K562 (cell line): ENCODE measurements at regions not wholly inside any gene's neighbourhood (a gene's known extent, or its start where the extent isn't known, plus 50 kb on each side); places are given as distances from the start of the nearest gene placed in this dataset.

Experiments
- ESRRA ChIP-seq: fragments of 450-650 bp; IDR thresholded peaks from 2 replicates; pipeline ENCODE4 v1.6.1; 2014; ENCODE audit warnings: low read depth, mild to moderate bottlenecking, moderate library complexity, borderline replicate concordance
- JUN ChIP-seq, 2 experiments: sonication (generic) in 1 of 2; formaldehyde crosslinking in 1 of 2; IDR thresholded peaks; 2 replicates each; pipeline versions ENCODE4 v1.6.1 to v1.8.0; 2012 to 2022; ENCODE audit warnings: borderline replicate concordance in 2 of 2, mild to moderate bottlenecking in 2 of 2, improper control_type of control experiment in 1 of 2, low read depth in 1 of 2, low read length in 1 of 2, missing genetic modification reagents in 1 of 2
- KLF6 ChIP-seq: fragments of 250-450 bp; sonication (Bioruptor Pico); IDR thresholded peaks from 2 replicates; pipeline ENCODE4 v1.4.0; 2020; ENCODE audit warnings: mild to moderate bottlenecking, moderate library complexity, borderline replicate concordance
- NCOR1 ChIP-seq: fragments of 450-650 bp; IDR thresholded peaks from 2 replicates; pipeline ENCODE4 v1.6.1; 2016; ENCODE audit warnings: mild to moderate bottlenecking, moderate library complexity
- POLR2A ChIP-seq: fragments of 450-650 bp; conservative IDR thresholded peaks from 2 replicates; pipeline ENCODE4 v1.6.1; 2016
- RBFOX2 ChIP-seq: fragments of 200-400 bp; formaldehyde crosslinking; IDR thresholded peaks from 2 replicates; pipeline ENCODE4 v1.6.1; 2017; ENCODE audit warnings: low read depth, mild to moderate bottlenecking, low read length, moderate library complexity
- REST ChIP-seq, 2 experiments: fragments of 450-650 bp; formaldehyde crosslinking in 1 of 2; IDR thresholded peaks; 2 replicates each; pipeline versions ENCODE4 v1.4.0 to v1.6.1; 2014 to 2020; ENCODE audit warnings: mild to moderate bottlenecking in 2 of 2, borderline replicate concordance in 1 of 2, low read depth in 1 of 2
- TCF7 ChIP-seq: sonication (generic); IDR thresholded peaks from 2 replicates; pipeline ENCODE4 v1.6.1; 2016; ENCODE audit warnings: antibody characterized with exemption, borderline replicate concordance
- ZBTB8A ChIP-seq: fragments of 450-650 bp; IDR thresholded peaks from 2 replicates; pipeline ENCODE4 v1.6.1; 2018; ENCODE audit warnings: mild to moderate bottlenecking, moderate library complexity; ENCODE audit not compliant: partially characterized antibody
- ZNF175 ChIP-seq: fragments of 200-800 bp; sonication (Bioruptor generic); IDR thresholded peaks from 2 replicates; pipeline ENCODE4 v1.6.1; 2016; ENCODE audit warnings: low read depth, mild to moderate bottlenecking, missing genetic modification characterization, missing compliant biosample characterization
- TF ChIP-seq, protein P1 (sequence below), 3 experiments: IDR thresholded peaks in 2 of 3; conservative IDR thresholded peaks in 1 of 3; 2 replicates each; pipeline ENCODE4 v1.5.1; 2011 to 2012; ENCODE audit warnings: low read length in 3 of 3, mild to moderate bottlenecking in 3 of 3, control low read depth in 2 of 3, improper control_type of control experiment in 1 of 3, inconsistent platforms in 1 of 3, low read depth in 1 of 3, mixed read lengths in 1 of 3, moderate library complexity in 1 of 3; ENCODE audit not compliant: insufficient read depth in 2 of 3
- TF ChIP-seq, protein P2 (sequence below): sonication (generic); formaldehyde crosslinking; IDR thresholded peaks from 2 replicates; pipeline ENCODE4 v1.8.1; 2023; ENCODE audit warnings: mild to moderate bottlenecking, missing genetic modification reagents, moderate library complexity

DNA sequence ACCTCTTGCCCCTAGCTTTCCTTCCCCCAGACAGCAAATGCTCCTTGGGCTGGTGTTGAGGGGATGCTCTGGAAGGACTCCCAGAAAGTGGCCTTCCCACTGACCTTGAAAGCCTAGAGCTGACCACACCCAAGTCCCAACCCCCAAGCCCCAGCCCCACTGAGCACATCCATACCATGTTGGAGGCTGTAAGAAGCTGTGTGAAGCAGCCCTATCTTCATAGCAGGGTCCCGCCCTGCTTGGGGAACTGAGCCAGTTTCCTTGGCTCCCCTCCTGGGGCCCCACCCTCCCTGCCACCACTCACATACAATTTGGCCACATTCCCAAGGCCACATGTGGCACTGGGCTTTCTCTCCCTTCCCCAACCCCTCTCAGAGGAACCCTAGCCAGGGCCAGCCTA lies 72.3 kb upstream of the CACUL1 start:
- TF ChIP-seq NCOR1 (no peak), KLF6 (CRISPR knock-in tag) (no peak), TCF7 (no peak), POLR2A (no peak), ZNF175 (CRISPR knock-in tag) (no peak), ESRRA (no peak), ZBTB8A (no peak), REST (IDR thresholded peaks at IDR 0.05; ENCODE audit: borderline replicate concordance) (no peak), REST (CRISPR knock-in tag; IDR thresholded peaks at IDR 0.05; ENCODE audit: low read depth) (no peak), JUN (IDR thresholded peaks at IDR 0.05; ENCODE audit: borderline replicate concordance, low read depth, low read length) (no peak), JUN (CRISPR knock-in tag; IDR thresholded peaks at IDR 0.05; ENCODE audit: borderline replicate concordance) (no peak), RBFOX2 (no peak)
- TF ChIP-seq, protein P1, sequence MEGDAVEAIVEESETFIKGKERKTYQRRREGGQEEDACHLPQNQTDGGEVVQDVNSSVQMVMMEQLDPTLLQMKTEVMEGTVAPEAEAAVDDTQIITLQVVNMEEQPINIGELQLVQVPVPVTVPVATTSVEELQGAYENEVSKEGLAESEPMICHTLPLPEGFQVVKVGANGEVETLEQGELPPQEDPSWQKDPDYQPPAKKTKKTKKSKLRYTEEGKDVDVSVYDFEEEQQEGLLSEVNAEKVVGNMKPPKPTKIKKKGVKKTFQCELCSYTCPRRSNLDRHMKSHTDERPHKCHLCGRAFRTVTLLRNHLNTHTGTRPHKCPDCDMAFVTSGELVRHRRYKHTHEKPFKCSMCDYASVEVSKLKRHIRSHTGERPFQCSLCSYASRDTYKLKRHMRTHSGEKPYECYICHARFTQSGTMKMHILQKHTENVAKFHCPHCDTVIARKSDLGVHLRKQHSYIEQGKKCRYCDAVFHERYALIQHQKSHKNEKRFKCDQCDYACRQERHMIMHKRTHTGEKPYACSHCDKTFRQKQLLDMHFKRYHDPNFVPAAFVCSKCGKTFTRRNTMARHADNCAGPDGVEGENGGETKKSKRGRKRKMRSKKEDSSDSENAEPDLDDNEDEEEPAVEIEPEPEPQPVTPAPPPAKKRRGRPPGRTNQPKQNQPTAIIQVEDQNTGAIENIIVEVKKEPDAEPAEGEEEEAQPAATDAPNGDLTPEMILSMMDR (IDR thresholded peaks at IDR 0.05 in 2 of 3, conservative IDR thresholded peaks at IDR 0.05 in 1 of 3; ENCODE audit: insufficient read depth in 2 of 3, low read depth in 1 of 3, low read length in 3 of 3), result no peak
- TF ChIP-seq, protein P2, sequence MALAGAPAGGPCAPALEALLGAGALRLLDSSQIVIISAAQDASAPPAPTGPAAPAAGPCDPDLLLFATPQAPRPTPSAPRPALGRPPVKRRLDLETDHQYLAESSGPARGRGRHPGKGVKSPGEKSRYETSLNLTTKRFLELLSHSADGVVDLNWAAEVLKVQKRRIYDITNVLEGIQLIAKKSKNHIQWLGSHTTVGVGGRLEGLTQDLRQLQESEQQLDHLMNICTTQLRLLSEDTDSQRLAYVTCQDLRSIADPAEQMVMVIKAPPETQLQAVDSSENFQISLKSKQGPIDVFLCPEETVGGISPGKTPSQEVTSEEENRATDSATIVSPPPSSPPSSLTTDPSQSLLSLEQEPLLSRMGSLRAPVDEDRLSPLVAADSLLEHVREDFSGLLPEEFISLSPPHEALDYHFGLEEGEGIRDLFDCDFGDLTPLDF, result no peak
